NK-92 (cell line): ENCODE measurements at regions not wholly inside any gene's neighbourhood (a gene's known extent, or its start where the extent isn't known, plus 50 kb on each side); places are given as distances from the start of the nearest gene placed in this dataset.

Experiments used
- DNase-seq: peaks from one replicate; lab custom pipeline; 2025; ENCODE audit not compliant: unreplicated experiment; lab: John Stamatoyannopoulos, UW

DNA sequence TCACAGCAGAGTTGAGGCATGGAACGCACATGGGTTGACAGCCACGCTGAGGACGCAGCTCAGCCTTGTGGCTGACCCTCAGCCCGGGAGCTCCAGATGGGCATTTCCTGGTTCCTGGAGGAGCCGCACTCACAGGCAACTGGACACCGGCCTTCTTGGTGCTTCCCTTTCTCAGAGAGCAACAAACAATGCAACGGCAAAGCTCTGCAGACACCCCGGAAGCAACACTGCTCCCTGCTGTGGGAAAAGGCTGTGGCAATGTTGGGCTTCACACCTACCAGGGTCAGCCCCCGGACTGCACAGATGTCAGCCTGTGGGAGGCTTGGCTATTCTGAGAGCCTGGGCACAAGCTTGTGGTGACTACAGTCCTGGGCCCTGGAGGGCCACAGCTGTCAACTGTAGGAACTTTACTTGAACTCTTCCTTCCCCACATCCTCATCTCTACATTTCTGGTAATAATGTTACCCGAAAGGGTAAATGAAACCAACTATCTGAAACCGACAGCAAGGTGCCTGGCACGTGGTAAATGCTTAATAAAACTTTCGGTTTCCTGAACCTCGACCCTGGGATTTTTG, 597.5 kb upstream of the MKI67 start:
- DNase-seq, result no peak

DNA sequence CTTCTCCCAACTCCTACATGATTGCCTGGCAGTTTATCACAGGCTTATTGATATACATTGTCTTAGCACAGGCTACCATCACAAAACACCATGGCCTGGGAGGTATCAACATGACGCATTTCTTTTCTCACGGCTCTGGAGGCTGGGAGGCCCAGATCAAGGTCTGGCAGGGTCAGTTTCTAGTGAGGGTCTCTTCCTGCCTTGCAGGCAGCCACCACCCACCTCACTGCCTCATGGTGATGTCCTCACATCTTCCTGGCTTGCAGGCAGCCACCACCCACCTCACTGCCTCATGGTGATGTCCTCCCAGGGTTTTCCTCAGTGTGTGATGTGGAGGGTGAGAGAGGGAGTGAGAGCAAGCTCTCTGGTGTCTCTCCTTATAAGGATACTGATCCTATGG, 599.3 kb upstream of the MKI67 start:
- DNase-seq, result no peak

- DNase-seq, result no peak
These were observed 600.9 kb upstream of the MKI67 start for GRCh38 chr10:128727114-128727513.

- DNase-seq, result no peak
These were observed 603.7 kb upstream of the MKI67 start for GRCh38 chr10:128729910-128730420.

DNA sequence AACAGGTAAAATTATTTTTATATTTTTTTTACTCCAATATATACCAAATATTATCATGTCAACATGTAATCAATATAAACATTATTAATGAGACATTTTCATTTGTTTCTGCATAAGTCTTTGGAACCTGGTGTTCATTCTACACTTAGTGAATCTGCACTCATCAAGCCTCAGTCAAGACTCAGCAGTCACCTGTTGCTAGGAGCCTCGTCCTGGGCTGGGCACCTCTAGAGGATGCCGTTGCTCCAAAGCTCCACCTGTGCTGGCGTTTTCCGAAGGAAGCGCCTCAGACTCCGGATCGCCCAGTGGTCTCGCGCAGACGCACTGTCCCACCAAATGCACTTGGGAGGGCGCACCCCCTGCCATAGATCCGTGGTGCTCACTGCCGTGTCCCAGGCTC, 604.7 kb upstream of the MKI67 start:
- DNase-seq, result no peak

- no peak for DNase-seq
These were observed 607.9 kb upstream of the MKI67 start for GRCh38 chr10:128734161-128734560.

- DNase-seq, result no peak
These were observed 608.5 kb upstream of the MKI67 start for GRCh38 chr10:128734734-128735133.

DNA sequence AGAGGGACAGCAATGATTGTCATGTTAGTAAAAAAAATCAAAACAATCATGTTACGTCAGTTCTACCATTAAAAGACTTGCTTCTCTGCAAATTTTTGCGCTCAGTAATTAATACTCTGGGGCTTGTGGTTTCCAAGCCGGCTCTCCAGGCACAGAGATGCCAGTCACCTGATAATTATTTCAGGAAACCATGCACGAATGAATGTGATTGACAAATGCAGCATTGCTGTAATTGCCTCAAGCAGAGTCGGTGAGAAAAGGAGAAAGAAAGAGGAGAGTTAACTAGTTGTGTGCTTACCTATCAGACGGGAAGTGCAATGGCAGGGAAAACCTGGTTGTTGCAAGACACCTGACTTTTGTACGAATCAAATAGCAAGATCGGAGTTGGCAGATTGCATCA, 609.8 kb upstream of the MKI67 start:
- no peak for DNase-seq

DNA sequence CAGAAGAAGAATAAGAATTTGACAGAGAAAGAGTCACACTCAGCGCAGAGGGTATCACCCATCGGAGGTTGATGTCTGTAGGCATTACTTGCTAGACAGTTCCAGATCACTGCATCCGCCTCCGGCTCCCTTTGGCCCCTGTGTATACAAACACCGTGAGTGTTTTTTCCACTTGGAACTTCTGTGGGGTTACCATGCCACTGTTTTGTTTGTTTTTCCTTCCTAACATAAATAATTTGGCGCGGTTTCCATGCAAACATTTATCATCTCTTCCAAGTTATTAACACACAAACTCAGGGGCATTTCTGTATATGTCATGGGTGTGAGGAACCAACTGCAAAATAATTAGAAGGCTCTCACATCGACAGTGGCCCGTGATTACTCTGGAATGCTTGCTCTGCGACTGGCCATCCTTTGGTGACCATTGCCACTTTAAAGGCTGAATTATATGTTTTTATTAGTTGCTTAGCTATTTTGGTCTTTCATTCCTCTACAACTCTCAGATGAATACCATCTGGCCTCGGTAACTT, 612.2 kb upstream of the MKI67 start:
- no peak for DNase-seq

DNA sequence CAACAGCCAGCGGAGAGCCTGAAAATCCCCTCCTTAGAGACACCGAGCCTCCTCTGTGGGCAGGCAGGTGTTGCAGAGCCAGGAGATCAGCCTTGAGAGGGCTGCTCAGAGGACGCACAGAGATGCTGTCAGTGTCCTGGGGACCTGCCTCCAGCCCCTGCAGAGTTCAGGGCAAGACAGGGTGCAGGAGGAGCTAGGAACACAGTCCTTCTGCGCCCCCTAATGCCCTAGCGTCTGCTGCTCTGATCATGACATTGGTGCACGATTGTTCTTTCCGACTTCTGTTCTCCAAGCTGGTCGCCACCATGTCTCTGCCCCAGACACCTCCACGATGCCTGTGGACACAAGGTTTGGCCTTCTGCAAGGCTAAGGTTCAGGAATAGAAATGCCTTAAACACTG, 613.7 kb upstream of the MKI67 start:
- no peak for DNase-seq

GRCh38 chr10:128741180-128741579, 615.0 kb upstream of the MKI67 start:
- DNase-seq, result no peak

- no peak for DNase-seq
These were observed 615.5 kb upstream of the MKI67 start for GRCh38 chr10:128741680-128742079.

DNA sequence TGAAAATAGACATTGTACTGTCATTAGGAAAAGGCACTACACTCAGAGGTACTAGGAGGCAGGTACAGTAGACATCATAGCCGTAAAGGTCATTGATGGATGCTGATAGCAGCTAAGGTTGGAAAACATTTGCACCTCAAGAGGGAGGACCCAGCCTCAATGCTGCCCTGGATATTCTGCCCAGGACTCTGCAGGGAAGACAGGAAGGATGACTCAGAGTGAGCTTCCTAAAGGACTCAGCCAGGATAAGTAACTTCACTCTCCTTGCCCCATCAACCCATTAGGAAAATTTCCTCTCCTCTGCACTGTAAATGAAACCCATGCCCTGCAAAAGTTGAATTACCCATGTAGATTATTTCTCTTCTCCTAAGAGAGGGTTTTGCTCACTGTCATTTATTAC, 617.9 kb upstream of the MKI67 start:
- no peak for DNase-seq

- DNase-seq, result no peak
These were observed 618.6 kb upstream of the MKI67 start for GRCh38 chr10:128744811-128745305.

DNA sequence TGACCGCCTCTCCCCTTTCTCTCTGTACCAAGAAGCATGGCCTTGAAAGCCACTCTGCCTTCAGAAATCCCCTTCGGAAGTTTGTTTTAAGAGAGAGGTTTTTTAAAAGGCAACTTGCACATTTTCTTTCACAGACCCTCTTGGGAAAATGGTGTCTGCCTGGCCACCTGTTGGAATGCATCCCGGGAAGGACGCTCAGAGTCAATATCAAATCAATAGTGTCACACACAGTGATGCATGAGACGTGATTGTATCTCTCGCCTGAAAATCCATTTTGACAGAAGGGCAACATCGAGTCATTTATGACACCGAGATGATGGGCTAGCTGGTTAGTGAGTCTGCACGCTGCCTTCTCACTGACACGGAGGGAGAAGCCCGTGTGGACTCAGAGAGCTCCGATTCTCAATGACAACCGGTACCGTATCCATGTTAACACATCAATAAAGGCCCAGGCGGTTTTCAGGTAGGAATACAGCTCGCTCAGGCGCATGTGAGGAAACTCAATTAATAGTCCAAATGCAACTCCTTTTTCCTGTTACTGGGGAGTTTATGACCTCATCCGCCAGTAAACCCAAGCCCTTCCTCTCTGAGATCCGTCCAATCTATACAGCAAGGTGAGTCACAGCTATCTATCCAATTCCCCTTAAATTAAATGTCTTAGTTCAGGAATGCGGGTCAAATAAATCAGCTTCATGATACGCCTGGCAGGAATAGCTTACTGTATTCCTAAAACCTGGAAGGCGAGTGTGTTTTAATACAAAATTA, 621.5 kb upstream of the MKI67 start:
- no peak for DNase-seq

DNA sequence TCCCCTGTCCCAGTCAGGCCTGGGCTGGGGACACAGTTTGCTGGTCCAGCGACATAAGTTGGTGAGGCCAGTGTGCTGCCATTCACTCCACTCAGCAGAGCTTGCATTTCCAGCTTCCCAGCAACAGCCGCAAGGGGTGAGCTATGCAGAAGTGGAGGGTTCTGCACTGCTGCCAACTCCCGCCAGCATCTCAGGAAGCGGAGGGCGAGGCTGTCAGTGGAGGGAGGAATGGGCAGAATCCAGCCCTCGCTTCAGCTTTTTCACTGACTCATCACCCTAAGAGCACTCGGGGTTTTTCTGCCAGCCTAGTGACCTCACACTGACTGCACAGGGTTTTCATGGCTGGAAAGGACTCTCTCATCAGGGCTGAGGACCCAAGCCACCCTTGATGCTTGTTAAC, 625.1 kb upstream of the MKI67 start:
- no peak for DNase-seq

DNA sequence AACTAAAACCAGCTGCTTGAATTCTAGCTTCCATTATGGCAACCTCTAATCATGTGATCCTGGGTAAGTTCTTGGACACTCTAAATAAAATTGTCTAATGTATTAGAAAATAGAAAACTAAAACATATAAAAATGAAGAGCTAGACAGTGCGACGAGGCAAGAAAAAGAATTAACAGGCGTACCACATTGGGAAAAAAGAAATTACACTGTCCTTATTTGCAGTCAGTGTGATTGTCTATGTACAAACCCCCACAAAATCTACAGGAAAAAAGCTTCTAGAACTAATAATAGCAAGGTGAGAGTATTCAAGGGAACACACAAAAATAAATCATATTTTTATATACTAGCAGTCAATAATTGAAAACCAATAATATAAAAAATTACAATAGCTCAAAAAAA, 625.6 kb upstream of the MKI67 start:
- no peak for DNase-seq

- no peak for DNase-seq
These were observed 633.0 kb upstream of the MKI67 start for GRCh38 chr10:128759174-128759573.

GRCh38 chr10:128763588-128763987, 637.4 kb upstream of the MKI67 start:
- DNase-seq, result no peak

- DNase-seq, result no peak
These were observed 638.0 kb upstream of the MKI67 start for GRCh38 chr10:128764190-128764589.

- no peak for DNase-seq
These were observed 640.7 kb upstream of the MKI67 start for GRCh38 chr10:128766915-128767314.

DNA sequence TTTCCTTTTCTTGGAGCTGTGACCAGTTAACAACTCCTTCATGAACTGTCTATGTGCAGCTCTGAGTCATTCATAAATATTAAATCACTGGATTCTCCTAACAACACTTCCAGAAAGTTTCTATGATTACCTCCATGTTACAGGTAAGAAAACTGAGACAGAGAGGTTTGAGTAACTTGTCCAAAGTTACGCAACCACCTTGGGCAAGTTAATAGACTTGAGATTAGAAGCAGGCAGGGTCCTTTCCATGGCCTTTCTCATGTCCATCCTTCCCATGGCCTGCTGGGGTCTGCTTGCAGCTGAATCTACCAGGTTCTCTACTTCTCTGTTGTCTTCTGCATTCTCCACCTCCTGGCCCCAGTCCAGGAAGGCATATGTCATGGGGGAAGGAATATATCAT, 648.8 kb upstream of the MKI67 start:
- no peak for DNase-seq
